Right renal pelvis (tissue), 4 donors: ENCODE measurements at regions not wholly inside any gene's neighbourhood (a gene's known extent, or its start where the extent isn't known, plus 50 kb on each side); places are given as distances from the start of the nearest gene placed in this dataset.
"Not testable (repeated sequence)": the region's sequence is repeated elsewhere in the genome, so short reads cannot be mapped to it uniquely, and the experiment has no call there.

Source experiments
- DNase-seq, 4 donors: peaks; one replicate each; pipeline ENCODE4 v3.0.0-alpha.2; 2013; ENCODE audit warnings: low read depth in 4 of 4, low spot score in 3 of 4, missing footprints in 1 of 4

DNA sequence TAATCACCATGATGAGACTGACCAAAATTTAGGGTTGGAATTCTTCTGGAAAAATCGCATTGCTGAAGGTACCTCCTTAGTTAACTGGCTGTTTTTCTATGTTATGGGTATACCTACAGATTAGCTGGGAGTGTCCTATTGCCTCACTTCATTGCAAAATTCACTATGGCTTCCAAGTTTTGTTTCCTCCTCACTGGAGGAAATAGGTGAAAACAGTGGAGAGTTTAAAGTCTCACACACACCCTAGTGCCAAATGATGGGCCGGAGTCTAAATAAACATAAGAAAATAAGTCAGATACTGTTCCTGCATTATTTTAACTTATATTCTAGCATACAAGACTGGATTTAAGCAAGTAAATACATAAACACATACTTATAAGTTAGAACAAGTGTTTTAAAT is 98.2 kb downstream of the AHR start:
- no peak for DNase-seq

- no peak for DNase-seq
These were observed 103.6 kb downstream of the AHR start for GRCh38 chr7:17401791-17402627.

- no peak for DNase-seq
These were observed 104.3 kb downstream of the AHR start for GRCh38 chr7:17402628-17403278.

DNA sequence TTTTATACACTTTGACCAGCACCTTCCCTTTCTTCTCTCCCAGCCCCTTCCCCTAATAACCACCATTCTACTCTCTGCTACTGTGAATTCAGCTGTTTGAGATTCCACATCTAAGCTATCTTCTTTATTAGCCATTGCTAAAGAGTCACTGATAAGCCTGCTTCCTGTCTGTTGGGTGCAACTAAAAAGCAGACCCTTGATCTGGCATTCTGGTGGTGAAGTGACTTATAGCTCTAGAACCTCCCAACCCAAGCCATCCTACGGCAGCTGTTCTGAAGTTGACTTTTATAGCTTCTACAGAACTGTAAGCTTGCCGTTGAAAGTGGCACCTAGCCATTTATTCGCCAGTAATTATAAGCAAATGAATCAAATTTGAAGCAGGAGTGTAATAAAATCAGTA is 105.6 kb downstream of the AHR start:
- no peak for DNase-seq

GRCh38 chr7:17405786-17406185 is 107.3 kb downstream of the AHR start:
- no peak for DNase-seq

DNA sequence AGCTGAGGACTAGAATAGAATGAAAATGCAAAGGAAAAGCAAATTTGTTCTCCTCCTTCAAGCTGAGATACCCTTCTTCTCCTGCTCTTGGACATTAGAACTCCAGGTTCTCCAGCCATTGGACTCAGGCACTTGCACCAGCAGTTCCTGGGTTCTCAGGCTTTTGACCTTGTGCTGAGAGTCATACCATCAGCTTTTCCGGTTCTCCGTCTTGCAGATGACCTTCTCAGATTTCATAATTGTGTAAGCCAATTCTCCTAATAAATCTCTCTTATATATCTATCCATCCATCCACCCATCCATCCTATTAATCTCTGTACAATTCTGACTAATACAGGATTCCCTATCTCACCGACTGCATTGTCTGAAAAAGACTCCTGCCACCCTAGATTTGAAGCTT is 108.3 kb downstream of the AHR start:
- no peak for DNase-seq

- DNase-seq: no peak
These were observed 108.8 kb downstream of the AHR start for GRCh38 chr7:17407229-17407628.

- DNase-seq: no peak
These were observed 109.9 kb downstream of the AHR start for GRCh38 chr7:17408245-17408903.

- no peak for DNase-seq
These were observed 110.4 kb downstream of the AHR start for GRCh38 chr7:17408904-17409290.

DNA sequence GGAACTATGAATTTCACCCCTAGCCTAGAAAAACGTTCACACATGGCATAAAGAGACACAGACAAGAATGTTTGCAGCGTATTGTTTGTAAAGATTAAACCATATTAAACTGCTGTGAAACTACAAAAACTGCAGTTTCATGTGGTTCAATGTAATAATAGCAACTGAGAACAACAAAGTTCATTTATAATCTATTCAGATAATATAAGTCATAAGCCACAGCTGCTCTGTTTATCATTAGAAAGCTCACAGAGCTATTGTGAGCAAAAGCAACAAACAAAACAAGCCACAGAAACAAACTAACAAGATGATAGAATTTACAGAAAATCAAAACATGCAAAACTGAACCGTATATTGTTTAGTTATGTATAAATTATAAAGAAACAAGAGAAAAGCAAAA is 113.5 kb downstream of the AHR start:
- no peak for DNase-seq

DNA sequence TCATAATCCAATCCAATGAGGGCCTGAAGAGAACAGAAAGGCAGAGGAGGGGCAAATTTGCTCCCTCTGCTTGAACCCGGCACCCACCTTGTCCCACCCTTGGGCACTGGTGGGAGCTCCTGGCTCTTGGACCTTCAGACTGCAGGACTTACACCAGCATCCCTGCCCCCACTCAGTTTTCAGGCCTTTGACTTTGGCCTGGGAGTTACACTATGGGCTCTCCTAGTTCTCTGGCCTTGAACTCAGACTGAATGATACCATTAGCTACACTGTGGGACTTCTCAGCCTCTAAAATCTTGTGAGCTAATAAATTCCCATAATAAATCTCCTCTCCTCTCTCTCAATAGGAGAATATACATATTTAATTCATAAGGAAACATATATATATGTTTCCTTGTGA is 114.4 kb downstream of the AHR start:
- no peak for DNase-seq

DNA sequence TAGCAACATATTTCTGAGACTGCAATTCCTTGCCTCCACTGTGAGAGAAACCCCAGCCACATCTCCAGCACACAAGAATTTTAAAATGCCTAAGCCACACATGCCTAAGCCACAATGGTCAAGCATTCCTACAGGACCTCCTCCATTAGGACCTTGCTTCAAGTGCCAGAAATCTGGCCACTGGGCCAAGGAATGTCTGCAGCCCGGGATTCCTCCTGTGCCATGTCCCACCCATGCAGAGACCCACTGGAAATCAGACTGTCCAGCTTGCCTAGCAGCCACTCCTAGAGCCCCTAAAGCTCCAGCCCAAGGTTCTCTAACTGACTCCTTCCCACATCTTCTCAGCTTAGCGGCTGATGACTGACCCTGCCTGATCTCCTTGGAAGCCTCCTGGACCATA is 117.5 kb downstream of the AHR start:
- DNase-seq: no peak

- DNase-seq: not testable (repeated sequence)
These were observed 122.0 kb downstream of the AHR start for GRCh38 chr7:17420308-17421015.

- no peak for DNase-seq
These were observed 123.5 kb downstream of the AHR start for GRCh38 chr7:17421941-17422340.

- DNase-seq: no peak
These were observed 124.5 kb downstream of the AHR start for GRCh38 chr7:17422966-17423365.

DNA sequence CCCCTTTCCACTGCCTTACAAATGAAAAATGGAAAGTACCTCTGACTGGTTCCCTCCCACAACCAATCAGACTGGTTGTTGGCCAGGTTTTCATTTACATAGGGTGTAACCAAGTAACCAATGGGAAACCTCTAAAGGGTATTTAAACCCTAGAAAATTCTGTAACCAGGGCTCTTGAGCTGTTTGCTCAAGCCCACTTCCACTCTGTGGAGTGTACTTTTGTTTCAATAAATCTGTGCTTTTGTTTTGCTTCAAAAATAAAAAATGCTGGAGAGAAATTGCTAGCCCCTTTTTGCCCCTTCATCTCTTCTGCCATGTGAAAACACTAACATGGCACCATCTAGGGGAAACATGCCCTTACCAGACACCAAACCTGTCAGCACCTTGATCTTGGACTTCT is 129.5 kb downstream of the AHR start:
- no peak for DNase-seq

DNA sequence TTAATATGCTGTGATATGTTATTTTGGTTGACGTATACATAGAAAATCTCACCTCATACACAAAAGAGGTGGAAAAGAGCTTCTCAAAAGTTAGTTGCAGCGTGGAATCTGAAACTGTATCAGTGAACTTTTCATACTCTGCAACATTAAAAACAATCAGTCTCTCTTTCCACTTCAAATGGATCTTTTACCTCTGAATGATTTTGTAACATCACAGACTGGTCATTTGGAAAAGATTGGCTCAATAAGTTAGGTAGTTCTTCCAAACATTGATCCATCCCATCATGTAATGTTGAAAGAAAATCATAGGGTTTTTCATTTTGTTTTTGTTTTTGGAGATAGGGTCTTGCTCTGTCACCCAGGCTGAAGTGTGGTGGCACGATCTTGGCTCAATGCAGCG is 131.1 kb downstream of the AHR start:
- no peak for DNase-seq

- no peak for DNase-seq
These were observed 134.3 kb downstream of the AHR start for GRCh38 chr7:17432793-17433192.

GRCh38 chr7:17434191-17434590 is 135.7 kb downstream of the AHR start:
- DNase-seq: no peak

DNA sequence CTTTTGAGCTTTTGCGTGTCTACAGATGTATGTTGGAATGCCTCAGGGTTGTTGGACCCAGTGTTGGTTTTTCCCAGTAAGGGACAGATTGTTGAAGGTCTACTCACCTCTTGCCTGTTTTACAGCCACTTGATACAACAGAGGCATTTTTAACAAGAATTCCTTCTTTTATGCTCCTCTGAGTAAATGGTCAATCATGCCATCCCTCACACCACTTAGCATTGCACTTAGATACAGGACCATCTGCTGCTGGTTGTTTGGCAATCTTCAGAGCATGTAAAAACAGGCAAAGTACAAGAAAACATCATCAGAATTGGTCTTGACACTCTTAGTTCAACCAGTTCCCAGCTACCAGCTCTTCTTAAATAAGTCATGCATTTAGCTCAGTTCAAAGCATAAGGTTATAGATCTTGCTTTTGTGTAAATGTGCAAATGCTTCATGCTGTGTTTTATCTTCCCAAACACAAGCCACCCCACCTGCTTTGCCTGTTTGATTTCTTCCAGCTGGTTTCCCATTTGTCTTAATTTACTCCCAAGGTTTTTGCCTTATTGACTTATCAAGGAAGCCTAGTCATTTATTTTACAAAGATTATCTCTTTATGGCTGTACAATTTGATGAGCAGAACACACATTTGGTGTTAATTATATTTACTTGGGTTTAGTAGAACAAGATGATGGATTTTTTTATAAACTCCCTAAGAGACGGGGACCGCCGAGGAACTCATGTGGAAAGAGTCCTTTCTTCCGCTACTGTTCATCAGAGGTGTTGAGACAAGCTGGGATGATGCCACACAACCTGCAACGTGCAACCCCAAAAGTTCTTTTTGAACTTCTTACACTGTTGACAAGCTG is 136.6 kb downstream of the AHR start:
- DNase-seq: no peak
